ENCODE measurements at regions not wholly inside any gene's neighbourhood (a gene's known extent, or its start where the extent isn't known, plus 50 kb on each side); places are given as distances from the start of the nearest gene placed in this dataset.

DNA sequence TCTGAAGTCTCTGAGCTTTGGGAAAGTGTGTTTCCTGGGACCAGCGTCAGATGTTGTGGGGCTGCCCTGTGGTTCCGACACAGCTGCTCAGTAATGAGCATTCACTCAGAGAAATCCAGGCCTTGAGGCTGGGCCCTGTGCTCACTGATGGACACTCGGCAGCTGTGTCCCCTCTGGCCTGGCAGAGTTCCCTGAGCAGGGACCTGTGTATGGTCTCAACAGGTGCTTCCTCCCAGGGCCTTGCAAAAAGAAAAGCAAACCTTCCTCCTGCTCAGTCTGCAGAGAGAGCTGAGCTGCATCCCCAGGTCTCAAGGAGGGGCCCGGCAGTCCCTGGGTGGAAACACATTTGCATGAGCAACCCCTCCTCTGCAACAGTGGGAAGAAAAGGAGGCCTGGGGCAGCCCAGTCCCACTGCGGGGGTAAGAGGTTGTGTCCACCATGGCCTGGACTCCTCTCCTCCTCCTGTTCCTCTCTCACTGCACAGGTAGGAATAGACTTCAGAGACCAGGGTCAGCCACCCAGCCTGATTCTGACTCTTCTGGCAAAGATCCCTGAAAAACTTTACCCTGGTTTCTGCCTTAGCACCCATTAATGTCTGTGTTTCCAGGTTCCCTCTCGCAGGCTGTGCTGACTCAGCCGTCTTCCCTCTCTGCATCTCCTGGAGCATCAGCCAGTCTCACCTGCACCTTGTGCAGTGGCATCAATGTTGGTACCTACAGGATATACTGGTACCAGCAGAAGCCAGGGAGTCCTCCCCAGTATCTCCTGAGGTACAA lies 131.2 kb downstream of the VPREB1 start:
- Histone ChIP-seq H3K9me3 (ENCODE audit: insufficient read depth in 2 of 2, low read depth in 1 of 2, low read length in 1 of 2) (no peaks in the 10 kb centered on the region), H2AFZ (ENCODE audit: low read length) (no peak overlapping the region), H3K4me2 (ENCODE audit: insufficient read depth in 1 of 2, low read depth in 2 of 2, low read length in 2 of 2) (no peak overlapping the region), H3K23me2 (ENCODE audit: low read depth, low read length) (no peaks in the 10 kb centered on the region), H4K91ac (replicated peaks; ENCODE audit: insufficient read length, low read length) (no peak overlapping the region), H3K27ac (ENCODE audit: low read depth, low read length) (no peak overlapping the region), H2BK5ac (ENCODE audit: low read depth, low read length) (no peak overlapping the region), H2AK5ac (ENCODE audit: low read depth, low read length) (no peak overlapping the region), H3K14ac (ENCODE audit: insufficient read length) (no peak overlapping the region), H2BK15ac (ENCODE audit: low read length) (no peak overlapping the region), H3K18ac (ENCODE audit: extremely low read depth, low read length) (no peak overlapping the region), H3K4me1 (replicated peaks in 1 of 4; ENCODE audit: control insufficient read depth in 3 of 4, insufficient read depth in 4 of 4, low read length in 3 of 4) (no peaks in the 10 kb centered on the region), H3K27me3 (replicated peaks in 1 of 4; ENCODE audit: control insufficient read depth in 3 of 4, extremely low read depth in 1 of 4, insufficient read depth in 3 of 4, low read length in 3 of 4) (peaks cover 85 to 100% (median 98%) of the 10 kb centered on the region in 4 experiments), H3K36me3 (ENCODE audit: control insufficient read depth in 2 of 4, insufficient read depth in 4 of 4, low read length in 3 of 4) (no peaks in the 10 kb centered on the region), H4K20me1 (replicated peaks in 1 of 2; ENCODE audit: control insufficient read depth in 1 of 2, insufficient read depth in 2 of 2, low read length in 2 of 2) (peaks cover 3% of the 10 kb centered on the region in 2 experiments), H3K79me2 (ENCODE audit: control insufficient read depth in 1 of 2, insufficient read depth in 2 of 2, low read length in 2 of 2) (no peaks in the 10 kb centered on the region), H3K9ac (replicated peaks in 1 of 4; ENCODE audit: extremely low read depth in 1 of 4, low read depth in 3 of 4, low read length in 3 of 4) (no peak overlapping the region), H4K5ac (ENCODE audit: insufficient read length, low read depth, low read length) (no peak overlapping the region), H3K23ac (ENCODE audit: insufficient read length) (no peak overlapping the region), H3K79me1 (ENCODE audit: low read depth, low read length) (no peaks in the 10 kb centered on the region), H2BK12ac (ENCODE audit: low read depth, low read length) (no peak overlapping the region), H3K4me3 (ENCODE audit: extremely low read depth in 1 of 4, insufficient read depth in 2 of 4, low read depth in 3 of 4, low read length in 4 of 4) (no peak overlapping the region), H4K8ac (ENCODE audit: extremely low read depth, insufficient read depth, low read length) (no peak overlapping the region), H3K4ac (replicated peaks; ENCODE audit: insufficient read length, low read depth, low read length) (no peak overlapping the region), H2BK20ac (ENCODE audit: low read length) (no peak overlapping the region), H2BK120ac (replicated peaks; ENCODE audit: low read depth, low read length) (no peak overlapping the region), H3K56ac (replicated peaks; ENCODE audit: insufficient read length, low read depth, low read length) (no peak overlapping the region)
- TF ChIP-seq CEBPB (IDR thresholded peaks at IDR 0.05; ENCODE audit: low read depth, low read length) = no peak
- TF ChIP-seq CHD2 (IDR thresholded peaks at IDR 0.05; ENCODE audit: low read length) = no peak
- no peak for TF ChIP-seq SP1 (IDR thresholded peaks at IDR 0.05; ENCODE audit: low read depth, low read length)
- no peak for TF ChIP-seq PHF8 (conservative IDR thresholded peaks at IDR 0.05; ENCODE audit: low read depth, low read length)
- TF ChIP-seq TCF12 (IDR thresholded peaks at IDR 0.05; ENCODE audit: low read depth, low read length) = no peak
- no peak for TF ChIP-seq KDM1A (IDR thresholded peaks at IDR 0.05; ENCODE audit: borderline replicate concordance, low read length)
- no peak for TF ChIP-seq BRCA1 (IDR thresholded peaks at IDR 0.05; ENCODE audit: low read depth, low read length)
- TF ChIP-seq, protein P1, sequence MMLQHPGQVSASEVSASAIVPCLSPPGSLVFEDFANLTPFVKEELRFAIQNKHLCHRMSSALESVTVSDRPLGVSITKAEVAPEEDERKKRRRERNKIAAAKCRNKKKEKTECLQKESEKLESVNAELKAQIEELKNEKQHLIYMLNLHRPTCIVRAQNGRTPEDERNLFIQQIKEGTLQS (IDR thresholded peaks at IDR 0.05; ENCODE audit: insufficient read depth, low read depth, low read length) = no peak
- no peak for FAIRE-seq
- ChIA-PET CTCF (ENCODE audit: partially characterized antibody) (interaction anchor here (0.7 to 4.7 kb wide), 5 partner anchors 19 to 55 kb away, joined by 3 to 19 read pairs (median 4); no protein-coding TSS in a partner anchor), POLR2A (ENCODE audit: partially characterized antibody) (interaction anchor here (0.5 kb wide), 1 partner anchor 1281 kb away, joined by 3 read pairs; no protein-coding TSS in a partner anchor)
- DNase-seq (ENCODE audit: low read depth in 1 of 2, low spot score in 2 of 2) = no peak
- 84% methylated on average over 6 of the region's 7 CpGs; no CpG with 5 or more reads in 1 of the 2 experiments for WGBS, 2 experiments (ENCODE audit: extremely low coverage in 1 of 2, insufficient coverage in 1 of 2, insufficient read length in 1 of 2, insufficient replicate concordance in 2 of 2, low coverage in 1 of 2, low lambda C conversion rate in 2 of 2, missing lambda C conversion rate in 1 of 2)

Data from H1 (cell line).